ENCODE measurements at regions not wholly inside any gene's neighbourhood (a gene's known extent, or its start where the extent isn't known, plus 50 kb on each side); places are given as distances from the start of the nearest gene placed in this dataset.

GRCh38 chr10:4066581-4067390 lies 281.8 kb upstream of the KLF6 start:
- no peak for DNase-seq

GRCh38 chr10:4064489-4064888 lies 279.5 kb upstream of the KLF6 start:
- DNase-seq: no peak

GRCh38 chr10:4063717-4064116 lies 278.7 kb upstream of the KLF6 start:
- no peak for DNase-seq

- no peak for DNase-seq
Observed at GRCh38 chr10:4062751-4063150, 277.7 kb upstream of the KLF6 start.

GRCh38 chr10:4062072-4062471 lies 277.1 kb upstream of the KLF6 start:
- DNase-seq: no peak

GRCh38 chr10:4061441-4061951 lies 276.5 kb upstream of the KLF6 start:
- no peak for DNase-seq

GRCh38 chr10:4059471-4060138 lies 274.6 kb upstream of the KLF6 start:
- no peak for DNase-seq

GRCh38 chr10:4058514-4059029 lies 273.6 kb upstream of the KLF6 start:
- no peak for DNase-seq

- DNase-seq: no peak
Observed at GRCh38 chr10:4057725-4058513, 272.9 kb upstream of the KLF6 start.

- DNase-seq: no peak
Observed at GRCh38 chr10:4057021-4057420, 272.0 kb upstream of the KLF6 start.

- no peak for DNase-seq
Observed at GRCh38 chr10:4054656-4055435, 269.8 kb upstream of the KLF6 start.

- no peak for DNase-seq
Observed at GRCh38 chr10:4053940-4054339, 268.9 kb upstream of the KLF6 start.

GRCh38 chr10:4051641-4052151 lies 266.7 kb upstream of the KLF6 start:
- no peak for DNase-seq

- peak; percentile 74 for DNase-seq
Observed at GRCh38 chr10:4051011-4051640, 266.1 kb upstream of the KLF6 start.

- no peak for DNase-seq
Observed at GRCh38 chr10:4050061-4050460, 265.1 kb upstream of the KLF6 start.

- DNase-seq: no peak
Observed at GRCh38 chr10:4049348-4049747, 264.3 kb upstream of the KLF6 start.

GRCh38 chr10:4048236-4048864 lies 263.3 kb upstream of the KLF6 start:
- no peak for DNase-seq

GRCh38 chr10:4046712-4047354 lies 261.8 kb upstream of the KLF6 start:
- DNase-seq: no peak

GRCh38 chr10:4046030-4046429 lies 261.0 kb upstream of the KLF6 start:
- no peak for DNase-seq

- DNase-seq: peak; percentile 97
Observed at GRCh38 chr10:4043897-4044665, 259.1 kb upstream of the KLF6 start.
